HCT116 (cell line): ENCODE measurements at regions not wholly inside any gene's neighbourhood (a gene's known extent, or its start where the extent isn't known, plus 50 kb on each side); places are given as distances from the start of the nearest gene placed in this dataset.
A peak's percentile ranks its signal among the peaks of the same experiment; 100 is the strongest.

Source experiments
- ATAC-seq: fragments of 200-7000 bp; cut with Tn5 transposase; 2 replicates; pipeline ENCODE4 v1.9.1; 2020; ENCODE audit warnings: mild to moderate bottlenecking, moderate library complexity
- BruUV-seq: library from RNA; stranded (reverse); fragments of 400-500 nt; replicated peaks from 2 replicates; lab custom pipeline; 2021; lab: Mats Ljungman, UMichigan
- CTCF ChIA-PET: fragments of 300-600 bp; sonication (Branson Sonifier 250); formaldehyde crosslinking; loops from one replicate; lab custom pipeline; 2021; ENCODE audit warnings: antibody characterized with exemption; lab: Charles Lee
- POLR2A ChIA-PET: fragments of 300-600, 350-600 bp; sonication (Branson Sonifier 250); formaldehyde crosslinking; loops from one replicate; lab custom pipeline; 2021; ENCODE audit warnings: antibody characterized with exemption; lab: Charles Lee
- RAD21 ChIA-PET, 2 experiments: fragments of 300-600 bp; sonication (Branson Sonifier 250); formaldehyde crosslinking; loops; one replicate each; lab custom pipeline; 2023; ENCODE audit warnings: low total read pairs in 2 of 2; ENCODE audit not compliant: uncharacterized antibody in 2 of 2, unreplicated experiment in 2 of 2, low non-redundant PET in 1 of 2; lab: Charles Lee
- DNase-seq: peaks from one replicate; pipeline ENCODE4 v3.0.0-alpha.2; 2010; ENCODE audit warnings: low read depth, low spot score
- H2AFZ ChIP-seq: fragments of 200-600 bp; shearing (Covaris generic), sonication (generic); 2 replicates; pipeline ENCODE4 v1.6.1; 2017; ENCODE audit warnings: low read depth, mixed run types, mixed read lengths, antibody characterized with exemption, low read length; ENCODE audit not compliant: poor library complexity, severe bottlenecking
- H3K27ac ChIP-seq: 2 replicates; pipeline ENCODE4 v1.5.1; 2012; ENCODE audit warnings: low read depth, low read length
- H3K27me3 ChIP-seq: fragments of 200-600 bp; sonication (generic); 2 replicates; pipeline ENCODE4 v1.6.1; 2016; ENCODE audit warnings: mixed run types, low read length, mixed read lengths; ENCODE audit not compliant: insufficient read depth
- H3K36me3 ChIP-seq, 2 experiments: fragments of 200-500 bp in 1 of 2; fragments of 200-600 bp in 1 of 2; sonication (Bioruptor generic) in 1 of 2; sonication (generic) in 1 of 2; 2 replicates each; pipeline versions ENCODE4 v1.5.1 to v1.6.1; 2014 to 2016; ENCODE audit warnings: low read length in 2 of 2, inconsistent platforms in 1 of 2, mixed read lengths in 1 of 2, mixed run types in 1 of 2; ENCODE audit not compliant: insufficient read depth in 2 of 2, control insufficient read depth in 1 of 2
- H3K4me1 ChIP-seq, 2 experiments: fragments of 200-600 bp in 1 of 2; sonication (generic) in 1 of 2; 2 replicates each; pipeline versions ENCODE4 v1.5.1 to v1.6.1; 2012 to 2017; ENCODE audit warnings: low read length in 2 of 2, inconsistent platforms in 1 of 2, mild to moderate bottlenecking in 1 of 2, mixed read lengths in 1 of 2, mixed run types in 1 of 2, moderate library complexity in 1 of 2; ENCODE audit not compliant: insufficient read depth in 2 of 2, control insufficient read depth in 1 of 2
- H3K4me2 ChIP-seq: fragments of 200-600 bp; sonication (generic); 2 replicates; pipeline ENCODE4 v1.6.1; 2017; ENCODE audit warnings: mixed run types, low read length, mixed read lengths
- H3K4me3 ChIP-seq, 2 experiments: fragments of 200-600 bp in 1 of 2; sonication (generic) in 1 of 2; replicated peaks in 1 of 2; 2 replicates each; pipeline ENCODE4 v1.5.1; 2011 to 2016; ENCODE audit warnings: low read length in 2 of 2, control low read depth in 1 of 2, low read depth in 1 of 2, mild to moderate bottlenecking in 1 of 2, mixed read lengths in 1 of 2, mixed run types in 1 of 2
- H3K79me2 ChIP-seq: fragments of 200-600 bp; sonication (generic); 2 replicates; pipeline ENCODE4 v1.6.1; 2017; ENCODE audit warnings: mild to moderate bottlenecking, mixed run types, low read length, moderate library complexity, mixed read lengths; ENCODE audit not compliant: insufficient read depth
- H3K9ac ChIP-seq: fragments of 200-600 bp; sonication (generic); 2 replicates; pipeline ENCODE4 v1.6.1; 2016; ENCODE audit warnings: low read length, mixed read lengths
- H3K9me2 ChIP-seq: fragments of 200-600 bp; sonication (generic), shearing (Covaris generic); 2 replicates; pipeline ENCODE4 v1.6.1; 2017; ENCODE audit warnings: mixed run types, mild to moderate bottlenecking, moderate library complexity; ENCODE audit not compliant: insufficient read depth
- H3K9me3 ChIP-seq, 2 experiments: fragments of 200-500 bp in 1 of 2; fragments of 200-600 bp in 1 of 2; sonication (Bioruptor generic) in 1 of 2; sonication (generic) in 1 of 2; 2 replicates each; pipeline ENCODE4 v1.6.1; 2014 to 2017; ENCODE audit warnings: low read length in 2 of 2, mixed read lengths in 2 of 2, inconsistent platforms in 1 of 2, low read depth in 1 of 2, mild to moderate bottlenecking in 1 of 2, mixed run types in 1 of 2, moderate library complexity in 1 of 2; ENCODE audit not compliant: control insufficient read depth in 1 of 2, insufficient read depth in 1 of 2
- H4K20me1 ChIP-seq: fragments of 200-600 bp; sonication (generic), shearing (Covaris generic); 2 replicates; pipeline ENCODE4 v1.6.1; 2017; ENCODE audit warnings: mixed run types, mild to moderate bottlenecking, moderate library complexity; ENCODE audit not compliant: insufficient read depth
- CEBPB ChIP-seq: IDR thresholded peaks from 2 replicates; pipeline ENCODE4 v1.6.1; 2012; ENCODE audit warnings: low read depth
- EGR1 ChIP-seq: IDR thresholded peaks from 2 replicates; pipeline ENCODE4 v1.6.1; 2012; ENCODE audit warnings: low read depth
- ELF1 ChIP-seq: IDR thresholded peaks from 2 replicates; pipeline ENCODE4 v1.6.1; 2012; ENCODE audit warnings: low read depth, borderline replicate concordance
- EZH2 ChIP-seq: fragments of 200-600 bp; sonication (generic); IDR thresholded peaks from 2 replicates; pipeline ENCODE4 v1.6.1; 2017; ENCODE audit warnings: antibody characterized with exemption, mixed run types
- FOSL1 ChIP-seq: IDR thresholded peaks from 2 replicates; pipeline ENCODE4 v1.6.1; 2012; ENCODE audit warnings: low read depth
- JUND ChIP-seq: IDR thresholded peaks from 2 replicates; pipeline ENCODE4 v1.6.1; 2012
- POLR2A ChIP-seq: IDR thresholded peaks from 2 replicates; pipeline ENCODE4 v1.7.0; 2011; ENCODE audit warnings: borderline replicate concordance; ENCODE audit not compliant: insufficient read depth, insufficient read length; ENCODE audit errors: extremely low read depth
- SIN3A ChIP-seq: IDR thresholded peaks from 2 replicates; pipeline ENCODE4 v1.6.1; 2012; ENCODE audit warnings: low read depth
- SRF ChIP-seq: IDR thresholded peaks from 2 replicates; pipeline ENCODE4 v1.6.1; 2012; ENCODE audit warnings: low read depth
- TCF7L2 ChIP-seq: IDR thresholded peaks from 2 replicates; pipeline ENCODE4 v1.7.0; 2011; ENCODE audit warnings: borderline replicate concordance, inconsistent platforms; ENCODE audit not compliant: insufficient read depth, insufficient read length; ENCODE audit errors: extremely low read depth
- intact Hi-C: fragments of 100-400 bp; cut with micrococcal nuclease; formaldehyde crosslinking; loops from 2 replicates; pipeline ENCODE4 v1.10.0; 2022
- TF ChIP-seq, protein P1 (sequence below): IDR thresholded peaks from 2 replicates; pipeline ENCODE4 v1.6.1; 2011; ENCODE audit warnings: mild to moderate bottlenecking, low read length, moderate library complexity; ENCODE audit not compliant: insufficient replicate concordance; ENCODE audit errors: extremely low read depth
- TF ChIP-seq, protein P2 (sequence below), 3 experiments: fragments of 200-600 bp in 1 of 3; sonication (generic) in 1 of 3; IDR thresholded peaks in 2 of 3; conservative IDR thresholded peaks in 1 of 3; 2 replicates each; pipeline ENCODE4 v1.5.1; 2012 to 2017; ENCODE audit warnings: low read depth in 2 of 3, low read length in 2 of 3, antibody characterized with exemption in 1 of 3, borderline replicate concordance in 1 of 3, control low read depth in 1 of 3, mild to moderate bottlenecking in 1 of 3, mixed read lengths in 1 of 3, mixed run types in 1 of 3, moderate library complexity in 1 of 3; ENCODE audit not compliant: insufficient read depth in 1 of 3
- TF ChIP-seq, protein P3 (sequence below): IDR thresholded peaks from 2 replicates; pipeline ENCODE4 v1.6.1; 2012; ENCODE audit warnings: low read depth

DNA sequence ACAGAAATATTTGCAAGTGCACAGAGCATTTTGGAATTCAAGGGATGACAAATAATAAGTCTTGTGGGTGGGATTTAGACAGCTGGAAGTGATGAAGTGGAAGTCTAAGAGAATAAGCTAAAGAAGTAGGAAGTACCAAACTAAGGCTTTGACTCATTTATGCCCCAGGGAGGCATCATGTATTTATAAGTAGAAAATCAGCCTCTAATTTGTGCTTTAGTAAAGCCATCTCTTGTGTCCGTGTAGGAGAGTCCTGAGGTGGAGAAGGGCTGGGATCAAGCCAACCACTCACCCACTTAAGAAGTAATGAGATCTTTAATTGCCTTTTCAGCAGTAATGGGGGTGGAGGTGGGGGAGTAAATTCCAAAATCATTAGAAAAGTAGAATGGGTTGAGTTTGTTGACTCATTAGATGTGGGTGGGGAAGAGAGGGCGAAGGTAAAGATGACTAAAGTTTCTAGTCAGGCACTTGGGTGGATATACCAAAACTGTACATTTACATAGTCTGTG is 356.7 kb downstream of the STIM2 start:
- Histone ChIP-seq H3K4me2 (peak overlapping the region; percentile 39), H4K20me1 (no peaks in the 10 kb centered on the region), H3K9ac (no peak overlapping the region), H3K9me2 (no peaks in the 10 kb centered on the region), H3K4me3 (no peak overlapping the region), H3K79me2 (no peaks in the 10 kb centered on the region), H3K4me1 (peaks cover 0 to 12% of the 10 kb centered on the region in 2 experiments; a peak in 2 of 4 replicates), H2AFZ (no peak overlapping the region), H3K27ac (no peak overlapping the region)
- POLR2A ChIA-PET: no interaction called here
- CTCF ChIA-PET: no interaction called here
- intact Hi-C loops: no loop called here
- DNase-seq: no peak
- no peak for ATAC-seq
- RAD21 ChIA-PET: no interaction called here
- BruUV-seq: no TSS peak
- TF ChIP-seq JUND: no peak
- TF ChIP-seq POLR2A: no peak
- TF ChIP-seq SIN3A: no peak
- TF ChIP-seq CEBPB: no peak
- TF ChIP-seq, protein P1, sequence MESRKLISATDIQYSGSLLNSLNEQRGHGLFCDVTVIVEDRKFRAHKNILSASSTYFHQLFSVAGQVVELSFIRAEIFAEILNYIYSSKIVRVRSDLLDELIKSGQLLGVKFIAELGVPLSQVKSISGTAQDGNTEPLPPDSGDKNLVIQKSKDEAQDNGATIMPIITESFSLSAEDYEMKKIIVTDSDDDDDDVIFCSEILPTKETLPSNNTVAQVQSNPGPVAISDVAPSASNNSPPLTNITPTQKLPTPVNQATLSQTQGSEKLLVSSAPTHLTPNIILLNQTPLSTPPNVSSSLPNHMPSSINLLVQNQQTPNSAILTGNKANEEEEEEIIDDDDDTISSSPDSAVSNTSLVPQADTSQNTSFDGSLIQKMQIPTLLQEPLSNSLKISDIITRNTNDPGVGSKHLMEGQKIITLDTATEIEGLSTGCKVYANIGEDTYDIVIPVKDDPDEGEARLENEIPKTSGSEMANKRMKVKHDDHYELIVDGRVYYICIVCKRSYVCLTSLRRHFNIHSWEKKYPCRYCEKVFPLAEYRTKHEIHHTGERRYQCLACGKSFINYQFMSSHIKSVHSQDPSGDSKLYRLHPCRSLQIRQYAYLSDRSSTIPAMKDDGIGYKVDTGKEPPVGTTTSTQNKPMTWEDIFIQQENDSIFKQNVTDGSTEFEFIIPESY: no peak
- TF ChIP-seq, all 23 proteins: peak for 0
- Histone ChIP-seq H3K36me3 (no peaks in the 10 kb centered on the region), H3K27me3 (peaks cover 1% of the 10 kb centered on the region; the same call in 1 of the 2 replicates), H3K9me3 (no peaks in the 10 kb centered on the region)

DNA sequence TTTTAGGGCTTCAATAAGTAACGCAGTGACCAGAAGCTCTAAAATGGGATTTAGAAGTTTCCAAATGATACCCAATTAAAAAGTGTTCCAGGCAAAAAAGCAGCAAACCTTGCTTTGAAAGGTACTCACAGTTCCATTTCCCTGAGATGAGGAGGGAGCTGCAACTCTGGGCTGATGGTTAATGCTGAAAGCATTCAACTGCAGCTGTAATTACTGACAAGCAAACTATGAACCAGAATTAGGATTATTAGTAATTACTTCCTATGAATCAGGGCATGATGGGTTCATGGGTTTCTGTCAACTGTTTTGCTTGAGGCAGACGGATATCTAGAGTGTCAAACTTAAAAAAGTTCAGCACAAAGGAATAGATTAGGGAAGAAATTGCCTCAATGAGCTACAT is 357.4 kb downstream of the STIM2 start:
- RAD21 ChIA-PET: no interaction called here
- CTCF ChIA-PET: no interaction called here
- Histone ChIP-seq H3K4me1 (peaks cover 0 to 12% of the 10 kb centered on the region in 2 experiments; a peak in 2 of 4 replicates), H3K9ac (no peak overlapping the region), H3K27ac (no peak overlapping the region), H3K36me3 (no peaks in the 10 kb centered on the region), H3K27me3 (peaks cover 8% of the 10 kb centered on the region; the same call in 1 of the 2 replicates), H3K9me2 (no peaks in the 10 kb centered on the region), H3K79me2 (no peaks in the 10 kb centered on the region), H3K4me2 (peak overlapping the region; percentile 39; the same call in 1 of the 2 replicates), H3K9me3 (no peaks in the 10 kb centered on the region), H4K20me1 (no peaks in the 10 kb centered on the region), H2AFZ (no peak overlapping the region), H3K4me3 (no peak overlapping the region)
- POLR2A ChIA-PET: no interaction called here
- intact Hi-C loops: no loop called here
- no TSS peak for BruUV-seq
- ATAC-seq (no peak), DNase-seq (no peak)
- TF ChIP-seq EZH2 (no peak), JUND (no peak), SRF (no peak), EGR1 (no peak), TCF7L2 (no peak), SIN3A (no peak), FOSL1 (no peak), POLR2A (no peak), ELF1 (no peak)
- TF ChIP-seq, protein P2, sequence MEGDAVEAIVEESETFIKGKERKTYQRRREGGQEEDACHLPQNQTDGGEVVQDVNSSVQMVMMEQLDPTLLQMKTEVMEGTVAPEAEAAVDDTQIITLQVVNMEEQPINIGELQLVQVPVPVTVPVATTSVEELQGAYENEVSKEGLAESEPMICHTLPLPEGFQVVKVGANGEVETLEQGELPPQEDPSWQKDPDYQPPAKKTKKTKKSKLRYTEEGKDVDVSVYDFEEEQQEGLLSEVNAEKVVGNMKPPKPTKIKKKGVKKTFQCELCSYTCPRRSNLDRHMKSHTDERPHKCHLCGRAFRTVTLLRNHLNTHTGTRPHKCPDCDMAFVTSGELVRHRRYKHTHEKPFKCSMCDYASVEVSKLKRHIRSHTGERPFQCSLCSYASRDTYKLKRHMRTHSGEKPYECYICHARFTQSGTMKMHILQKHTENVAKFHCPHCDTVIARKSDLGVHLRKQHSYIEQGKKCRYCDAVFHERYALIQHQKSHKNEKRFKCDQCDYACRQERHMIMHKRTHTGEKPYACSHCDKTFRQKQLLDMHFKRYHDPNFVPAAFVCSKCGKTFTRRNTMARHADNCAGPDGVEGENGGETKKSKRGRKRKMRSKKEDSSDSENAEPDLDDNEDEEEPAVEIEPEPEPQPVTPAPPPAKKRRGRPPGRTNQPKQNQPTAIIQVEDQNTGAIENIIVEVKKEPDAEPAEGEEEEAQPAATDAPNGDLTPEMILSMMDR (IDR thresholded peaks at IDR 0.05 in 2 of 3, conservative IDR thresholded peaks at IDR 0.05 in 1 of 3; ENCODE audit: borderline replicate concordance in 1 of 3, insufficient read depth in 1 of 3, low read depth in 2 of 3, low read length in 2 of 3): no peak
- TF ChIP-seq, protein P3, sequence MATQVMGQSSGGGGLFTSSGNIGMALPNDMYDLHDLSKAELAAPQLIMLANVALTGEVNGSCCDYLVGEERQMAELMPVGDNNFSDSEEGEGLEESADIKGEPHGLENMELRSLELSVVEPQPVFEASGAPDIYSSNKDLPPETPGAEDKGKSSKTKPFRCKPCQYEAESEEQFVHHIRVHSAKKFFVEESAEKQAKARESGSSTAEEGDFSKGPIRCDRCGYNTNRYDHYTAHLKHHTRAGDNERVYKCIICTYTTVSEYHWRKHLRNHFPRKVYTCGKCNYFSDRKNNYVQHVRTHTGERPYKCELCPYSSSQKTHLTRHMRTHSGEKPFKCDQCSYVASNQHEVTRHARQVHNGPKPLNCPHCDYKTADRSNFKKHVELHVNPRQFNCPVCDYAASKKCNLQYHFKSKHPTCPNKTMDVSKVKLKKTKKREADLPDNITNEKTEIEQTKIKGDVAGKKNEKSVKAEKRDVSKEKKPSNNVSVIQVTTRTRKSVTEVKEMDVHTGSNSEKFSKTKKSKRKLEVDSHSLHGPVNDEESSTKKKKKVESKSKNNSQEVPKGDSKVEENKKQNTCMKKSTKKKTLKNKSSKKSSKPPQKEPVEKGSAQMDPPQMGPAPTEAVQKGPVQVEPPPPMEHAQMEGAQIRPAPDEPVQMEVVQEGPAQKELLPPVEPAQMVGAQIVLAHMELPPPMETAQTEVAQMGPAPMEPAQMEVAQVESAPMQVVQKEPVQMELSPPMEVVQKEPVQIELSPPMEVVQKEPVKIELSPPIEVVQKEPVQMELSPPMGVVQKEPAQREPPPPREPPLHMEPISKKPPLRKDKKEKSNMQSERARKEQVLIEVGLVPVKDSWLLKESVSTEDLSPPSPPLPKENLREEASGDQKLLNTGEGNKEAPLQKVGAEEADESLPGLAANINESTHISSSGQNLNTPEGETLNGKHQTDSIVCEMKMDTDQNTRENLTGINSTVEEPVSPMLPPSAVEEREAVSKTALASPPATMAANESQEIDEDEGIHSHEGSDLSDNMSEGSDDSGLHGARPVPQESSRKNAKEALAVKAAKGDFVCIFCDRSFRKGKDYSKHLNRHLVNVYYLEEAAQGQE: no peak
